SK-N-SH (cell line): ENCODE measurements at regions not wholly inside any gene's neighbourhood (a gene's known extent, or its start where the extent isn't known, plus 50 kb on each side); places are given as distances from the start of the nearest gene placed in this dataset.

Source experiments
- CTCF ChIA-PET: fragments of 300-600, 350-600 bp; formaldehyde crosslinking; extraction: SDS; loops from one replicate; lab custom pipeline; 2021; lab: Yijun Ruan, JAX
- POLR2A ChIA-PET: fragments of 350-600 bp; sonication (Branson Sonifier 250); formaldehyde crosslinking; extraction: SDS; loops from one replicate; lab custom pipeline; 2020; ENCODE audit warnings: antibody characterized with exemption, inconsistent platforms; lab: Yijun Ruan, JAX
- DNase-seq: peaks from one replicate; pipeline ENCODE4 v3.0.0; 2012
- H2AFZ ChIP-seq: fragments of 200-600 bp; sonication (generic); 2 replicates; pipeline ENCODE4 v1.8.1; 2016; ENCODE audit warnings: antibody characterized with exemption, mild to moderate bottlenecking, low read depth
- H3F3A ChIP-seq: fragments of 200-600 bp; sonication (generic); replicated peaks from 2 replicates; pipeline ENCODE3; 2016; ENCODE audit warnings: antibody characterized with exemption, mild to moderate bottlenecking; ENCODE audit not compliant: insufficient read depth
- H3K27ac ChIP-seq, 2 experiments: fragments of 200-500 bp in 1 of 2; fragments of 200-600 bp in 1 of 2; sonication (Bioruptor generic) in 1 of 2; sonication (generic), shearing (Covaris generic) in 1 of 2; 2 replicates each; pipeline versions ENCODE4 v1.5.1 to v1.6.1; 2014 to 2016; ENCODE audit warnings: low read depth in 2 of 2, inconsistent platforms in 1 of 2, low read length in 1 of 2, mild to moderate bottlenecking in 1 of 2, mixed read lengths in 1 of 2
- H3K27me3 ChIP-seq: fragments of 200-600 bp; sonication (generic), shearing (Covaris generic); 2 replicates; pipeline ENCODE4 v1.6.1; 2016; ENCODE audit warnings: mixed run types; ENCODE audit not compliant: insufficient read depth
- H3K36me3 ChIP-seq, 2 experiments: fragments of 200-500 bp in 1 of 2; fragments of 200-600 bp in 1 of 2; sonication (Bioruptor generic) in 1 of 2; sonication (generic) in 1 of 2; replicated peaks in 1 of 2; 2 replicates each; pipeline versions ENCODE3 to v1.5.1; 2014 to 2016; ENCODE audit warnings: low read length in 1 of 2, mild to moderate bottlenecking in 1 of 2; ENCODE audit not compliant: insufficient read depth in 2 of 2, control insufficient read depth in 1 of 2
- H3K4me1 ChIP-seq, 2 experiments: fragments of 200-500 bp in 1 of 2; fragments of 200-600 bp in 1 of 2; sonication (Bioruptor generic) in 1 of 2; sonication (generic), shearing (Covaris generic) in 1 of 2; 2 replicates each; pipeline versions ENCODE4 v1.5.1 to v1.6.1; 2014 to 2016; ENCODE audit warnings: low read depth in 1 of 2, low read length in 1 of 2, mixed run types in 1 of 2; ENCODE audit not compliant: insufficient read depth in 2 of 2, control insufficient read depth in 1 of 2
- H3K4me2 ChIP-seq: fragments of 200-600 bp; sonication (generic), shearing (Covaris generic); 2 replicates; pipeline ENCODE4 v1.6.1; 2017; ENCODE audit warnings: mixed run types
- H3K4me3 ChIP-seq, 2 experiments: fragments of 200-500 bp in 1 of 2; fragments of 200-600 bp in 1 of 2; sonication (Bioruptor generic) in 1 of 2; sonication (generic), shearing (Covaris generic) in 1 of 2; 2 replicates each; pipeline versions ENCODE4 v1.5.1 to v1.8.1; 2014 to 2016; ENCODE audit warnings: low read depth in 2 of 2, inconsistent platforms in 1 of 2, low read length in 1 of 2, mild to moderate bottlenecking in 1 of 2, mixed read lengths in 1 of 2, moderate library complexity in 1 of 2
- H3K79me2 ChIP-seq: fragments of 200-600 bp; sonication (generic); 2 replicates; pipeline ENCODE4 v1.8.1; 2017; ENCODE audit warnings: mild to moderate bottlenecking; ENCODE audit not compliant: insufficient read depth
- H3K9ac ChIP-seq: fragments of 200-600 bp; sonication (generic); 2 replicates; pipeline ENCODE4 v1.6.1; 2017; ENCODE audit warnings: mixed run types
- H3K9me2 ChIP-seq: fragments of 200-600 bp; sonication (generic); 2 replicates; pipeline ENCODE4 v1.6.1; 2017; ENCODE audit warnings: mixed run types
- H3K9me3 ChIP-seq: fragments of 200-600 bp; sonication (generic); 2 replicates; pipeline ENCODE4 v1.6.1; 2017; ENCODE audit warnings: mixed run types, mild to moderate bottlenecking, moderate library complexity
- H4K20me1 ChIP-seq: fragments of 200-600 bp; sonication (generic); 2 replicates; pipeline ENCODE4 v1.6.1; 2017; ENCODE audit warnings: mild to moderate bottlenecking, mixed run types; ENCODE audit not compliant: insufficient read depth
- CTCF ChIP-seq: fragments of 200-600 bp; sonication (generic); IDR thresholded peaks from 2 replicates; pipeline ENCODE4 v1.6.1; 2017; ENCODE audit warnings: antibody characterized with exemption, mild to moderate bottlenecking, moderate library complexity
- ELF1 ChIP-seq: IDR thresholded peaks from 2 replicates; pipeline ENCODE4 v1.4.0; 2012
- EP300 ChIP-seq, 2 experiments: IDR thresholded peaks; 2 replicates each; pipeline versions ENCODE4 v1.4.0 to v1.6.1; 2012; ENCODE audit warnings: borderline replicate concordance in 1 of 2, low read depth in 1 of 2, low read length in 1 of 2
- EZH2phosphoT487 ChIP-seq: fragments of 200-600 bp; sonication (generic); IDR thresholded peaks from 2 replicates; pipeline ENCODE4 v1.6.1; 2017; ENCODE audit warnings: low read depth, mixed run types, mild to moderate bottlenecking, antibody characterized with exemption, moderate library complexity, borderline replicate concordance
- FOSL2 ChIP-seq: IDR thresholded peaks from 2 replicates; pipeline ENCODE4 v1.4.0; 2012; ENCODE audit warnings: low read depth, mild to moderate bottlenecking, moderate library complexity, borderline replicate concordance
- FOXJ3 ChIP-seq: sonication (generic); formaldehyde crosslinking; IDR thresholded peaks from 2 replicates; pipeline ENCODE4 v1.5.1; 2020; ENCODE audit warnings: mild to moderate bottlenecking, missing genetic modification reagents
- GATA2 ChIP-seq: sonication (generic); formaldehyde crosslinking; IDR thresholded peaks from 2 replicates; pipeline ENCODE4 v1.5.0; 2020; ENCODE audit warnings: mild to moderate bottlenecking, missing genetic modification reagents
- MAX ChIP-seq: IDR thresholded peaks from 2 replicates; pipeline ENCODE4 v1.4.0; 2012; ENCODE audit warnings: low read depth
- NFIC ChIP-seq: IDR thresholded peaks from 2 replicates; pipeline ENCODE4 v1.4.0; 2012; ENCODE audit warnings: borderline replicate concordance
- RAD21 ChIP-seq: IDR thresholded peaks from 2 replicates; pipeline ENCODE4 v1.6.1; 2012; ENCODE audit warnings: mild to moderate bottlenecking, low read length
- RCOR1 ChIP-seq: fragments of 150-350 bp; IDR thresholded peaks from 2 replicates; pipeline ENCODE4 v1.6.1; 2017; ENCODE audit warnings: antibody characterized with exemption, low read length
- REST ChIP-seq: IDR thresholded peaks from 2 replicates; pipeline ENCODE4 v1.6.1; 2012; ENCODE audit warnings: mild to moderate bottlenecking, low read depth, low read length, moderate library complexity
- RXRA ChIP-seq: IDR thresholded peaks from 2 replicates; pipeline ENCODE4 v1.4.0; 2012; ENCODE audit warnings: low read depth, mild to moderate bottlenecking, borderline replicate concordance
- SIN3A ChIP-seq: IDR thresholded peaks from 2 replicates; pipeline ENCODE4 v1.6.1; 2012; ENCODE audit warnings: low read depth, mild to moderate bottlenecking, low read length, moderate library complexity, borderline replicate concordance
- SMC3 ChIP-seq: IDR thresholded peaks from 2 replicates; pipeline ENCODE4 v1.6.1; 2012; ENCODE audit warnings: low read depth, low read length, improper control_type of control experiment
- TCF12 ChIP-seq: IDR thresholded peaks from 2 replicates; pipeline ENCODE4 v1.4.0; 2012
- USF1 ChIP-seq: IDR thresholded peaks from 2 replicates; pipeline ENCODE4 v1.4.0; 2012; ENCODE audit warnings: low read depth, borderline replicate concordance
- YY1 ChIP-seq: IDR thresholded peaks from 2 replicates; pipeline ENCODE4 v1.4.0; 2012; ENCODE audit warnings: low read depth, mild to moderate bottlenecking
- WGBS: methylation state at CpG from one replicate; pipeline ENCODE4 v1.1.6; 2017; ENCODE audit warnings: low lambda C conversion rate; 5-methylcytosine and 5-hydroxymethylcytosine counted together

- TF ChIP-seq EZH2phosphoT487 (no peak), RCOR1 (no peak), EP300 (IDR thresholded peaks at IDR 0.05; ENCODE audit: borderline replicate concordance in 1 of 2, low read depth in 1 of 2, low read length in 1 of 2) (no peak)
These were observed 225.2 kb upstream of the TAC1 start (continued) for GRCh38 chr7:97506728-97507127.

- H3F3A ChIP-seq: no peaks in the 10 kb centered on the region
- no peak overlapping the region for H3K4me2 ChIP-seq
- H3K79me2 ChIP-seq: no peaks in the 10 kb centered on the region
- H3K27ac ChIP-seq: no peak overlapping the region
- no peaks in the 10 kb centered on the region for H3K9me2 ChIP-seq
- H3K27me3 ChIP-seq: no peaks in the 10 kb centered on the region; the same call in 1 of the 2 replicates
- no peak overlapping the region for H2AFZ ChIP-seq
- POLR2A ChIA-PET: no interaction called here
- H3K4me1 ChIP-seq: no peaks in the 10 kb centered on the region
- no peak overlapping the region for H3K9ac ChIP-seq
- no peak for TF ChIP-seq NFIC
- no peak for TF ChIP-seq RCOR1
- no peak for TF ChIP-seq USF1
- no peak for TF ChIP-seq FOXJ3
- no peak for TF ChIP-seq ELF1
- no peak for TF ChIP-seq RAD21
- no peak for TF ChIP-seq REST
- TF ChIP-seq SMC3: no peak
- TF ChIP-seq RXRA: no peak
- TF ChIP-seq GATA2: no peak
- no peak for TF ChIP-seq FOSL2
- TF ChIP-seq CTCF: no peak
- TF ChIP-seq TCF12: no peak
- no peak for TF ChIP-seq YY1
- no peak for TF ChIP-seq SIN3A
- TF ChIP-seq MAX: no peak
- H3K36me3 ChIP-seq: no peaks in the 10 kb centered on the region
- H3K9me3 ChIP-seq: no peaks in the 10 kb centered on the region
- H3K4me3 ChIP-seq: no peak overlapping the region
- 3% methylated on average over 3 of the region's 3 CpGs for WGBS
- H4K20me1 ChIP-seq: no peaks in the 10 kb centered on the region
- no peak for DNase-seq
- CTCF ChIA-PET: interaction anchor here (0.8 to 1.2 kb wide), 2 partner anchors 9 to 408 kb away, joined by 3 read pairs; no protein-coding TSS in a partner anchor
These were observed 219.3 kb upstream of the TAC1 start for GRCh38 chr7:97512441-97513207.
